NCI-H2196 treated with DMSO at 0.1 percent for 48 hours (cell line): ENCODE measurements at regions not wholly inside any gene's neighbourhood (a gene's known extent, or its start where the extent isn't known, plus 50 kb on each side); places are given as distances from the start of the nearest gene placed in this dataset.
"Not testable (repeated sequence)": the region's sequence is repeated elsewhere in the genome, so short reads cannot be mapped to it uniquely, and the experiment has no call there.

Source experiments
- DNase-seq: peaks from one replicate; lab custom pipeline; 2025; ENCODE audit not compliant: unreplicated experiment; lab: John Stamatoyannopoulos, UW

DNA sequence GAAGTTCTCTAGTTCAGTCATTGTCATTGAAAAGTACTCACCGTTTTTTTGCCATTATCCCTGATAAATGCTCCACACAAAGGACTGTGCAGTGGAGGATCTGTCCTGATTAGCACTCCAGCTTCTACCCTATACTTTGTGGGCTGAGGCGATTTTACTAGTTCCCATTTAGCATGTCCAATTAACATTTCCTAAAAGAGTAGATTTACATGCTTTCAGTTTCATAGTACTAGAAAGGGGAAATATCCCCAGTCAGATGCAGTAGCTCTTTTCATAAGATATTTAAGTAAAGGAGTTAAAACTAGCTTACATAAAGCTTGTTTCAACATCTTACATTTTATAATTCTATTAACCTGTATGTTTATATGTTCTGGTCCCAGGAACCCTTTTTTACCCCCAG is 144.9 kb upstream of the APOOL start:
- DNase-seq, result not testable (repeated sequence)

DNA sequence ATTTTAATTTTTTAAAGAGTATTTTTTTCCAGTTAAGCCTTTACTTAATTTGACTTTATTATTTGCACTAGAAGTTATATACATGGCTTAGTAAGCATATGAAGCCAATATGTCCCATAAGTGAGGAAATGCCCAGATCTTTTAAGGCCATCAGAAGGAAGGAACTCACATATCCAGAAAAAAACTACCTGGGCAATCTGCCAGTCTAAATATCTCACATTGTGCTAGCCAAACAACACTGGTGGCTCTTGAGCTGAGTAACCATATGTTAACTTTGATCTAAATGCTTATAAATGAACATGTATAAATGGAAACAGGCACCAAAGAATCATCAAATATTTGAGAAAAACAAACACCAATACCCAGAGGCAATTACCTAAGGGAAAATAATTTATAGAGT is 138.6 kb upstream of the APOOL start:
- DNase-seq, result no peak

DNA sequence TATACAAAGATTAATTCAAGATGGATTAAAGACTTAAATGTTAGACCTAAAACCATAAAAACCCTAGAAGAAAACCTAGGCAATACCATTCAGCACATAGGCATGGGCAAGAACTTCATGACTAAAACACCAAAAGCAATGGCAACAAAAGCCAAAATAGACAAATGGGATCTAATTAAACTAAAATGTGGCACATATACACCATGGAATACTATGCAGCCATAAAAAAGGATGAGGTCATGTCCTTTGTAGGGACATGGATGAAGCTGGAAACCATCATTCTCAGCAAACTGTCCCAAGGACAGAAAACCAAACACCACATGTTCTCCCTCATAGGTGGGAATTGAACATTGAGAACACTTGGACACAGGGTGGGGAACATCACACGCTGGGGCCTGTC is 133.4 kb upstream of the APOOL start:
- DNase-seq, result not testable (repeated sequence)

DNA sequence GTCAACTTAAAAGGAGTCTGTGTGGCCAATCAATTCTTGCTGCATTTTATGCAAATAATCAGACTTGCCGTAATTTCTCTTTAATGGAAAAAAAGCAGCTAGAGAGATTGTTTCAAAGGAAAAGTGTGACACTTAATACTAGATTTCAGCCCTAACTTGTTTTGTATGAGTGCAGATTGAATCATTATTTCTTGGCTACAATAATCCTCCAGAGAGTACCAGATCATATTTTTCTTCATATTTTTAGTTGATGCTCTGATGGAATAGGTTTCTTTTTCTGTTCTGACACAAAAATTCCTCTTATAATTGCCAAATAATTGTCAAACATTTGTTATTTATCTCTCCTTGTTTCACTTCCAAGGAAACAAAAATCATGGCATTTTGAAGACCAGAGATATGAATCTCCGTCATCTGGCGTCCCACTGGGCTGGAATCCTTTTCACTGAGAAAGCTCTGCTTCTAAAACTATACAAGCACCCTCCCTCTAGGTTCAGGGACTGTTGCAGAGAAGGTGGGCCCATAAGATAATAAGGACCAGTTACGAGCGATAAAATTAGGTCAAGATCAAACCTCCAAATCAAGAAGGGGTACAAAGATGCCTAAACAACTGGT is 131.4 kb upstream of the APOOL start:
- DNase-seq, result not testable (repeated sequence)

DNA sequence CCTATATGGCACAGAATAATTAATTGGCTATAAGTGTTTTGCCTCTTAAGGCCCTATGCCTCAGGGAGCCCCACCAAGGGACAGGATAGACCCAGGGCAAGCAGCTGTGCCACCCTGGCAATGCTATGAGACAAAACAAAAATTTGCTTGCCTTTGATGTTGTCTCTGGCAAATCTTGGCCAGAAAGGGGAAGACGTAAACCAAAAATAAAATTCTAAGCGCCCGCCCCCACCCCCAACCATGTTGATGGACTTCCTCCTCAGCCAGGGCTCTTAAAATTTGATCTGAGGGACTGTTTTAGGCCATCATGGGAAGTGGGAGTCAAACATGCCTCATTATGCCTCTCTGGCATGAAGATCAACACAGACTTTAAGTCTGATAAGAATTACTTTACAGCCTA is 130.5 kb upstream of the APOOL start:
- no peak for DNase-seq

DNA sequence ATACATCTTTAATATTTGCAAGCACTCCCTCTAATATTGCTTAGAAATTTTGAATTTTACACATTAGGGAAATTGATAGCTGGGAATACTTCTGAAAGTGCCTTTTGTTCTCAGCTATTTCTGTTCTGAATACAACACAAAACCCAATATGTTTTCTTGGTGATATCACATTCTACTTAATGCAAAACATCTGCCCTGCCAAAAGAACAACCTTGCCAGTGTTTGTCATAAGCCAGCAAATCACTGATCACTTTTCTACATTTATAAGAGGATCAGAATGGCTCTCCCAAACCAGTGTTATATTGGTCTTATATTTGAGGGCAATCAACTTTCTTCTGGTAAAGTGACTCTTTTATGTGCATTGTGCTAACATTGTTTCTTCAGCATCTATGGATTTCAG is 126.8 kb upstream of the APOOL start:
- DNase-seq, result no peak

DNA sequence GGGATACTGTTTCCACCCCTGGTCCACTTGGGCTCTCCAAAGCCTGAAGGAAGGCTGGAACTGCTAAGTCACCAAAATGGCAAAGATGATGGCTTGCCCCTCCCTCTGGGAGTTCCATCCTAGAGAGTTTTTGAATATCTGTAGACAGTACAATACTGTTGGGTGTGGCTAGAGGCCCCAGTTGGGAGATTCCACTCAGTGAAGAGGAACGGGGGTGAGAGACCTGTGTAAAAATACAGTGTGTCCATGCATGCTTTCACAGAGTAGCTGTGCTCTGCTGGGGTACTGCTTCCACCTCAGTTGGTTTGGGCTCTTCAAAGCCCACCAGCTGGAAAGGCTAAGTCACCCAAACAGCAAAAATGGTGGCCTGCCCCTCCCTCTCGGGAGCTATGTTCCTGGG is 109.8 kb upstream of the APOOL start:
- no peak for DNase-seq

DNA sequence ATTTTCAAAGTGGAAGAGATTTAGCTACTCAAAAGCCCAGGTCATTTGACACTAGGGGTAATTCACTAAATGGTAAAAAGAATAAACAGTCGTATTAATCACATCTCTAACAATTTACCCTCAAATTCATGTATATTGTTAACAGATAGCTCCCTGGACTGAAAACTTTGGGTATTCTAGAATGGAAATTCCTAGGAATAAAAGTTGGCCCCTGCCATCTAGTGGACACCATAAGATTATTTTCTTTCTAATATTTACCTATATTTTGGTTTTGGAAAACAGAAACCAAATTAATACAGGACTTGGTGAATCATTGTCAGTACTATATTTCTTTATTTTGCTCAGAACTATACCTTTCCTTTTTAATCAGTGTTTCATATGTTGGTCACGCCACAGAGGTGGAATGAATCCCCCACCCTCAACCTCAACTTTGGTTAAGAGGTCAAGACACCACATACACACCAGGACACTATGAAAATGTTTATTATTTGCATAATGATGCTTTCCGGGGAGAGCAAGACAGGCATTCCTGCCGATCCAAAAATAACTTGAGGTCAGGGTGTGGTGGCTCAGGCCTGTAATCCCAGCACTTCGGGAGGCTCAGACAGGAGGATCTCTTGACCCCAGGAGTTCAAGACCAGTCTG is 96.2 kb upstream of the APOOL start:
- DNase-seq, result no peak

DNA sequence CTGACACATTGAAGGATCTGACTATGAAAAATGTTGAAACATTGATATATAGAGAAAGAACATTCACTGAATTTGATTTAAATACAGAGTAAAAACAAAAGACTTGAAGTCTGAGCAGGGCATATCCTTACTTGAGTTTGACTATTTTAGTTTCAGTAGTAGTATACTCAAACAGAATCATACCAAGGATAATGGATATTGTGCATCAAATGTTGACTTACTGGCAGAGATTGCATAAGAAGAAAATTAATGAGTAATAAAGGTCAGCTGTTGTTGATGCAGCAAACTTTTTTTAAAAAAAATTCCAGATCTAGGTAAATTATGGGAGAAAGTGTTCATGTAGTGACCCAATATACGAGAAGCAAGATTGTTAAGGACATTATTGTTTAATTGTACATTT is 94.5 kb upstream of the APOOL start:
- no peak for DNase-seq

DNA sequence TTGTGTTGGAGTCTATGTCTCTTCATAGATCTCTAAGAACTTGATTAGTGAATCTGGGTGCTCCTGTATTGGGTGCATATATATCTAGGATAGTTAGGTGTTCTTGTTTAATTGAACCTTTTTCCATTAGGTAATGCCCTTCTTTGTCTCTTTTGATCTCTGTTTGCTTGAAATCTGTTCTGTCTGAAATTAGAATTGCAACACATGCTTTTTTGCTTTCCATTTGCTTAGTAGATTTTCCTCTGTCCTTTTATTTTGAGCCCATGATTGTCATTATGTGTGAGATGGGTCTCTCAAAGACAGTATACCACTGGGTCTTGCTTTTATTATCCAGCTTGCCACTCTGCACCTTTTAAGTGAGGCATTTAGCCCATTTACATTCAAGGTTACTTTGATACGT is 79.1 kb upstream of the APOOL start:
- DNase-seq, result no peak

DNA sequence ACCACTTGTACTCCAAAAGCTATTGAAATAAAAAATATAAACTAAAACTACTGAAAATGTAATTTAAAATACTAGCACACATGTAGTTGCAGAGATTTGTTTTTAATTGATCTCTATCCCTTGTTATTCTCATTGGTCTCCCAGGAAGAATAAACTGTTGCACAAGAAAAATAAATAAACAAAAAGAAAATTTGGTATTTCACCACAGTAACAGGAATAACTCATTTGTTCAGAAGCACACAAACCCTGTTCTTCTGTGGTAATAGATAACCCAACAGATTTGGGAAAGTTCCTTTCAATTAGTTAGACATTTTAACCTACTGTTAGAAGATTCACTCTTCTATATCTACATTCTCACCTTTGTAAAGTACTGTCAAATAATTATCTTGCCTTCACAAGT is 70.9 kb upstream of the APOOL start:
- no peak for DNase-seq

DNA sequence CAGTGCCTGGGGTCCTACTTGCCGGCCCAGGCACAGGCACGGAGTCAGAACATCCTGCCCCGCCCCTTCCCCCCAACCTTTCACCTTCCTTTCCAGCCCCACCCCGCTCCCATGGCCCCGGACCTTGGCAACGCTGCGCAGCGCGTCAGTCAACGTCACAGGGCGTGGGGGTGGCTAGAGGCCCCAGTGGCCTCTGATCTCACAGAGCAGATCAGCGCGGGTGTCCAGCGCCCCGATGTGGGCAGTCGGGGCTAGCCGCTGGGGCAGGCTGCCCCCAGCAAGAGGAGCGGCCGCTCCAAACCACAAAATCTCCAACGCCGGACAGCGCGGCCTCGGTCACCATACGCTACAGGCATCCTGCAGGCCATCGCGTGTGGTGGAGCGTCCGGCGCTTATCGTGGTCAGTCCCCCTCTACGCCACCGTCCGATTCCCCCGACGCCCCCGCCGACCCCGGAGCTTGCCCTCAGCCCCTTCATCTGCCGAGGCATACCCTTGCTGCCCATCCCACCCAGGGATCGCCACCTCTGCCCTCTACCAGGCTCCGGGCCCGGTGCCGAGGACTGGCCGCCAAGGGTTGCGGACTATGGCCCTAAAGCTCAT is 69.6 kb upstream of the APOOL start:
- DNase-seq, result no peak
